NCI-H2081 (cell line): ENCODE measurements at regions not wholly inside any gene's neighbourhood (a gene's known extent, or its start where the extent isn't known, plus 50 kb on each side); places are given as distances from the start of the nearest gene placed in this dataset.

Experiments
- DNase-seq, 2 experiments: peaks; one replicate each; lab custom pipeline; 2025; lab: John Stamatoyannopoulos, UW

DNA sequence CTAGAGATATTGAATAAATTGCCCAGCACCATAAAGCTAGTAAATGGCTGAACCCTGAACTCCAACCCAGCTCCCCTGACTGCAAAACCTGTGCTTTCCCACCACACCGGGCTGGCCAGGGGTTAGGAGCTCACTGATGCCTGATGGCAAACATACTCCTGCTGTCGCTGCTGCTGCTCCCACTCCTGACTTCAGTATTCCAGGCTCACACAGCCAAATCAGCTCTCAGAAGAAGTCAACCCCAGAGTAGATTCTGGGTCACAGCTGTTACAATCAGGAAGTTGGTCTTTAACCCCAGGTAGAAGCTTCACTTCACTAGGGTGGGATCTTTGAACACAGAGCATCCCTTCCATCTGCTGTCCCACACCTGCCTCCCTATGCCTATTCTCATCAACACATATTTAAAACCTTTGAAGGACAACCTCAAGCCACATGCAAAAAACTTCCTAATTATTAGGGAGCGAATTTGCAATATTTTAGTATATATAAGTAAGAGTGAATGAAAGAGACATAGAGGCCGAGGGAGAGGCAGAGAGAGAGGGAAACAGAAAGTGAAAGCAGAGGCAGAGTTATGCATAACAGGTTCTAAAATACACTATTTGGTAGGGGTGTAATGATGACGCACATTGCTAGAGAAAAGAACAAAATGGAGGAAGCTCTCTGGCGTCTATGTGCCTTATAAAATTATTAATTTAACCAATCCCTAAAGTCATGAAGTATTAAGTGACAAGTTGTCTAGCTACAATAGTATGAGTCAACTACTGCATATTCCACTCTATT is 99.4 kb upstream of the SERP2 start:
- DNase-seq: no peak

DNA sequence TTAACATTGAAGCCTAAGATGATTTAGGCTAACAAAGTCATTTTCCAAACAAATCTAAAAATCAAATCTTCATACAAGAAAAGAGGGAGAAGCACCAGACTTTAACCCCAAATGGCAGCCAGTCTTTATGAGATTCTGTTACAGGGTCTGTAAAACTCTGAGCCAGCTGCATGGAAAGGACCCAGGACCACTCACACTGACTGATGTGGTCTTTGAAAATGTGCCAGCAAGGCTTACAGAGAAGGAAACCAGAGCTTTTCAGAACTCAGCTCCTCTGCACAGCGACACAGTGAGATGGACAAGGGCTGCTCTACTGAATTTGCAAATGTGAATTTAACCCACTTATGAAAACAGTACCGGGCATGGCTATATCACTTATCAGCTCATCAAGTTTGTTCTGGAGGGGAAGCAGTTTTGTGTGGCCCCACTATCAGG is 98.8 kb upstream of the SERP2 start:
- DNase-seq: no peak

DNA sequence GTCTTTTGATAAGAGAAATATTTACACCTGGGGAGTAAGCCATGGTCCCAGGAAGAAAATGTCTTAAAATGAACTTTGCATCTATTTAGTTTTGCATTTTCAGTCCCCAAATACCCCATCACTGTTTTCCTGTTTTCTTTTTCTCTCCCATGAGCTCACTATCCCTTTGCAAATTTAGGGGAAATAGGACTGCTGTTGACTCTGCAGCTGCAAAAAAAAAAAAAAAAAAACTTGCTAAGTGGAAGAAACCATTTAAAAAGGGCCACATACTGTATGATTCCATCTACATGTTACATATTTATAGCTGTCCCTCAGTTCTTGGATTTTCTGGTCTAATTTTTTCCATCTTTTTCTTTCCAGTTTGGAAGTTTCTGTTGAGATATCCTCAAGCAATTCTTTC is 98.2 kb upstream of the SERP2 start:
- no peak for DNase-seq

- no peak for DNase-seq
Measured at GRCh38 chr13:44276061-44276460, 97.6 kb upstream of the SERP2 start.

GRCh38 chr13:44277459-44277858 is 96.2 kb upstream of the SERP2 start:
- no peak for DNase-seq

DNA sequence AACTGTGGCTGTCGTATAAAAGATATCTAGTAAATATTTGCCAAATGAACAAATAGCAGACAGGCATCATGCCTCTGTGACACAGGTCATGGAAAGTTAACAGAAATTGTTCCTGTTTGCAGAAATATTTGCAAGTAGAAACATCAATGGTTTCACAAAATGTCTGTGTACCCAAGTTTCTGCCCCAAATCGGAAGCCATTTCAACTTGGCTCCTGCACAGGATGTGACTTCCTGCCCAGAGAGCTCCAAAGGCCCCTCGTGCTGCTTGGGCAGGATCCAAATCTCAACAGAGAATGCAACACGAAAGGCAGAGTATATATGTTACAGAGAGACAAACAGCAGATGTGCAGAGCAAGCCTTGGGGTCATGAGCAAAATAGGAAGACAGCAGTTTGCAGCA is 95.5 kb upstream of the SERP2 start:
- DNase-seq: no peak

DNA sequence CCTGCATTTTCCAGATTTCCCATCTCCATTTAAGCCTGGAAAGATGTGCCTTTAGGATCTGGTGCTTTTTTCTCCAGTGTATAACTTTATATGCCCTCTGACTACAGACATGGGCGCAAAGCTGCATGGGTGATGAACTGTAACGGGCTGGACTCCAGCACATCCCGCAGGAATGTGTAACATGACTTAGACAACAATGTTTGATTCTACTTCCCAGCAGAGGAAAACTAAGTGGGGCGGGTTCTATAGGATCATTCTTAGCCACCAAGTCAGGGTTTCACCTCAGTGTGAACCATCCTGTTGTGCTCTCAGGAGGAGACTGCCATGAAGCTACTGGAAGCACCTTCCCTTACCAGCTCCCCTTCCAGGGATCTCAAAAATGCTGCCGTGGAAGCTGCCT is 93.2 kb upstream of the SERP2 start:
- DNase-seq: no peak

- no peak for DNase-seq
Measured at GRCh38 chr13:44281252-44282000, 92.2 kb upstream of the SERP2 start.

DNA sequence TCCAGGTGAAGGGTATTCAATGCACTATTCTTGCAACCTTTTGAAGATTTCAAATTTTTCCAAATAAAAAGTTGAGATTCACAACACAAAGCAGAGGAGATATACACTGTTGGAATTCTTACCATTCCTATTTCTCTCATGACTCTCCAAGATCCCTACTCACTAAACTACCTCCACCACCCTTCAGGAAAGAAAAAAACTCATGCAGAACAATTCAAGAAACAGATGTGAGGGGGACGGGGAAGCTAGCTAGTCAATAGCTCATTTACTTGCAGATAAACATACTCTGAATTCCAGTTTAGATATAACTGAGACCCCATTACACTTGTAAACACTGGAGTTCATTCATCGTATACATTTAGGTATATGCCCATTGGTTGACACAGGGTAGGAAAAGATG is 90.0 kb upstream of the SERP2 start:
- no peak for DNase-seq

DNA sequence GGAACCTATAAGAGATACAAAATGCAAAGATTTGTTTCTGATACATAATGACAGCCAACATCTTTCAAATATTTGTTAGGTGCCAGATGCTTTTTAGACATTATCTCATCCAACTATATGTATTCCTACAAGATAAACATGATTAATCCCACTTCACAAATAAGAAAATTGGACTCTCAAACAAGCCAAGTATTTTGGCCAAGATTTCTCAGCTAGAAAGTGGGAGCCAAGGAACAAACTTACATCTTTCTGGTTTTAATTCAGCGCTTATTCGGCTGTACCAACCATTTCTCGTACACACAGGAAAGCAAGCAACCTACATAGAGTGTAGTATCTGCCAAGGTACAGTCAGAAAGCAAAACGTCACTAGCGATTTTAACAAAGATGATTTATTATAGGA is 85.7 kb upstream of the SERP2 start:
- no peak for DNase-seq

- no peak for DNase-seq
Measured at GRCh38 chr13:44292545-44292944, 81.1 kb upstream of the SERP2 start.

DNA sequence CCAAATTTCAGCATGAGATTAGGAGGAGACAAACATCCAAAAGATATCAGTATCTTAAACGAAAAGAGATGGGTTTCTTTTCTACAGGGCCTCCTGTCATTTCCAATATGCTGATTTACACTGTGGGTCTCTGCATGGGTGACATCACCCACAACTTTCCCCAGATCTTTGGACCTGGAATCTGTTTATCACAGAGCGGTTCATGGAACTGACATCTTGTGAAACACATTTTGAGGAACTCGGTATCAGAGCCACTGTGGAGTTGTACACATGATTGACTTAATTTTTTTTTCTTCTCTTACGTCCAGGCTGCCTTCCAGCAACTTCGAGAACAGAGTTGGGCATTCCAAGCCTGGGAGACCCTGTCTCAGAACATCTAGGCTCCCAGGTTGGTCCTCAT is 80.2 kb upstream of the SERP2 start:
- DNase-seq: no peak

DNA sequence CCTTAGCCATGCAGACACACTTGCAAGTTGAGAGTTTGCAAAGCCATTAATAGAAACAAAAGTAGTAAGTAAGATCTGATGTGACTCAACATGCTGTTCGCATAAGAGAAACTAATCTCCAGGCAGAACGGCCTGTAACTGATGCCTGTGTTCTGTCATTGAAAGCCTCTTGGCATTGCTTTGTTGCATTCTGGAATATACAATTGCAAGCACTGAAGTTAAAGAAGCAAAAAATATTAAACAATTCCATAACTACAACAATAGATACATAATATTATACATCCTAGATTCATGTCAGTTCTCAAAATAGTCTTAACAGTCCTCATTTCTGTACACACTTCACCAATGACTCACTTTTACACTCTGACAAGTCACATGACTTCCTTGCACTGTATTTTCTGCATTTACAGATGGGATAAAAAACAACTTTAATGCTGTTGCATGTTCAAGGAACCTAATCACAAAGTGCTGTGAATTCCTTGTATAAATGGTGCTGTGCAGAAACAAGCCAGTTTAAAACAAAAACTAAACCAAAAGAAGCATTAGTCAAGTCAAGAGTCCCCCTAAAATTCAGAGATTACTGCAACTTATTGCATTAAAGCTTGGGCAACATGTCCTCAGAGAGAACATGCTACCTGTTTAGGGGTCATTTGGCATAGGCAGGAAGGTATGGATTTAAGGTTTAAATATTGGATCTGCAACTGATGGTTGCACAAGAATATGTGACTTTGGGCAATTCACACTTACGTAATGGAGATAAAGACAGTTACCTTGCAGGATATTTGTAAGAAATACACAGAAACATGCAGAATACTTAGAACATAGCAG is 79.5 kb upstream of the SERP2 start:
- no peak for DNase-seq

DNA sequence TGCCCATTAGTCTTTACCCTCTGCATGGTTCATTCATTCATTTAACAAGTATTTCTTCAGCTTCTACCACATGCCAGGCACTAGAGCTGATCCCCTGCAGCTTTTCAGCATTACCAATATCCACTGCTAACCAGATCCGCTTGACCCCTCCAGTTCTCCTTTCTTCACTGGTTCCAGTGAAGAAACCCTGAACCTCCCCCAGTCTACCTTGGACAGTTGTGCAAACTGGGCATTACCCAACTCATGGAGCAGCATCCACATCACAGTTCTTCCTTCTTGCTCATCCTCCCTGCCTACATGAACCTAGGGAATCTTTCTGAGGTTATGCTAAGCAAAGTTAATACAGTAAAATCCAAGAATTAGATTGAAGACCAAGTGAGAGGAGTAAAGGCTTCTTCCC is 78.7 kb upstream of the SERP2 start:
- no peak for DNase-seq

- DNase-seq: no peak
Measured at GRCh38 chr13:44296856-44297255, 76.8 kb upstream of the SERP2 start.

DNA sequence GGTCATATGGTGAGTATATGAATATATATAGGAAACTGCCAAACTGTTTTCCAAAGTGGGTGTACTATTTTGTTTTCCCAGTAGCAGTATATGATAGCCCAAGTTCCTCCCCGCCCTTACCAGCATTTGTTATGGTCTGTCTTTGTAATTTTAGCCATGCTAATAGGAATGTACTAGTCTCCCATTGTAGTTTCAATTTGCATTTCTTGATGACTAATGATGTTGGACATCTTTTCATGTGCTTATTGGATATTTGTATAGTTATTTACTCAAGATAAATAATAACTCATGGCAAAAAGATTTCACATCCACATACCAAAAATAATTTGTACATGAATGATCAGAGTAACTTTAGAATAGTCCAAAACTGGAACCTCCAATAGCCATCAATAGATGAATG is 75.3 kb upstream of the SERP2 start:
- DNase-seq: no peak

- DNase-seq: no peak
Measured at GRCh38 chr13:44299152-44299943, 74.3 kb upstream of the SERP2 start.

GRCh38 chr13:44300895-44301638 is 72.6 kb upstream of the SERP2 start:
- peak in 1 of 2 experiments; percentile 36 for DNase-seq

DNA sequence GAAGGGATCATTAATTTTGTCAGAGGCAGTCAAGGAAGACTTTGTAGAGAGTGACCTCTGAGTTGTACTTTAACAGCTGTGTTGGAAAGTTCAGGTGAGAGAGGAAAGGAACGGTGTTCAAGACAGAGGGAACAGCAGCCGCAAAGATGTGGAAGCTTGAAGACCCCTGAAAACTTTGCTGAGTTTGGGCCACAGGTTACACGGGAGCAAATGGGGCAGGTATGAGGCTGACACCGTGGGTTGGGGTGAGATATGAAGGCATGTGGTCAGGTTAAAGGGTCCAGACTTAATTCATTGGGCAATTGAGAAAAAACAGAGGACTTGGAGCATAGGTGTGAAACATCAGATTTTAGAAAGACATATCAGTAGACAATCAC is 72.0 kb upstream of the SERP2 start:
- DNase-seq: no peak

DNA sequence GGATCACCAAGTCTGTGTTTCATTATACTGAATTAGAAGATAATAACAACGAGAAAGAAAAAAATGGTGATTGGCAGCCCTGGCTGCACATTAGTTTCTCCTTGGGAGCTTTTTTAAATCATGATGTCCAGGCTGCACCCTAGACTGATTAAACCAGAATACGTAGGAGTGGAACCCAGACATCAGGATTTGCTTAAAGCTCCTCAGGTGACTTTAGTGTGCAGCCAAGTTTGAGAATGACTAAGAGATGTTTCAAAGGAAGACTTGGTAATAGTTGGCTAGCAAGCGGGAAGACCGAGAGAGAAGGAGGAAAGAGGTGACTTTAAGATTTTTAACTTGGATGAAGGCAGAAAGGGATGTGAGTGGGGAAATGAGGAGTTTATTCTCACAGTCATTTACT is 71.4 kb upstream of the SERP2 start:
- DNase-seq: no peak

- no peak for DNase-seq
Measured at GRCh38 chr13:44302940-44303575, 70.6 kb upstream of the SERP2 start.
